ENCODE measurements at regions not wholly inside any gene's neighbourhood (a gene's known extent, or its start where the extent isn't known, plus 50 kb on each side); places are given as distances from the start of the nearest gene placed in this dataset.

GRCh38 chr3:174758943-174759342 lies 100.2 kb upstream of the NAALADL2 start:
- TF ChIP-seq CREB5 (CRISPR knock-in tag; IDR thresholded peaks at IDR 0.05; ENCODE audit: low read depth) (no peak), PATZ1 (CRISPR knock-in tag; IDR thresholded peaks at IDR 0.05; ENCODE audit: borderline replicate concordance) (no peak), GLIS3 (CRISPR knock-in tag; IDR thresholded peaks at IDR 0.05) (no peak), ZNF565 (CRISPR knock-in tag; conservative IDR thresholded peaks at IDR 0.05; ENCODE audit: low read depth) (no peak), ARNTL (CRISPR knock-in tag; IDR thresholded peaks at IDR 0.05; ENCODE audit: borderline replicate concordance, low read depth) (no peak), RARB (CRISPR knock-in tag; IDR thresholded peaks at IDR 0.05) (no peak), BACH2 (CRISPR knock-in tag; IDR thresholded peaks at IDR 0.05; ENCODE audit: borderline replicate concordance) (no peak), ZC3H10 (CRISPR knock-in tag; IDR thresholded peaks at IDR 0.05) (no peak), ZNF8 (CRISPR knock-in tag; IDR thresholded peaks at IDR 0.05) (no peak)
